ENCODE measurements at regions not wholly inside any gene's neighbourhood (a gene's known extent, or its start where the extent isn't known, plus 50 kb on each side); places are given as distances from the start of the nearest gene placed in this dataset.

DNA sequence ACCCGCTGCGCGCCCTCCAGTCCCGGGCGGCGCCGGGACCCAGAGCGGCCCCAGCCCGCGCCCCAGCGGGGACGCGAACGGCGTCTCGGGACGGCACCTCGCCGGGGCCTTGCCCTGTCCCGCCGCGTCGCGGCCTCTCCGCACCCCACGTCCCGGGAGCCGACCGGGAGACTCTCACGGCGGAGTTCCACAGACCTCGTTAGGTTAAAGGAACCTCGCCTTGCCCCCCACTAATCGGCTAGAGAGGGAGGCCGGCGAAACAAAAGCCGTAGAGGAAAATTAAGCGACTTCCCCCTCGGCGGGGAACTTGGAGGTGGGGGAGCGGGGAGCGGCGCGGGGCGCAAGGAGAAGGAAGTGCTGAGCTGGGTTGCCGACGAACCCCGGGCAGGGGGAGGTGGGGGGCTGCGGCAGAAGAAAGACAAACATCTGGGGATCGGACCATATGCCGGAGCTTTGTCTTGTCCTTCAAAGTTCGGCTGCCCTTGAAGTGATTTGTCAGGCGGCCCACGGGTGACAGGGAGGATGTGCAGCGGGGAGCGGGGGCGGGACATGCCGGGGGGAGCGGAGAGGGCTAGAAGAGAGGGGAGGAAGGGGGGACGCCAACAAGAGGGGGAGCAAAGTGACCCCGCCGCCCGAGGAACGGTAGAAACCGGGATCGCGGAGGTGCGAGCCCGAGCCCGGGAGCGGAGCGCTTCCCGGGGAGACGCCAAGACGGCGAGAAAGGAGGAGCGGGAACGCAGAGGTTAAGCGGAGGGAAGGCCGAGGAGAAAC, 120.0 kb upstream of the RRP15 start:
- Histone ChIP-seq H3K9me3 (ENCODE audit: control insufficient read depth in 5 of 5, low read length in 5 of 5) (no peaks in the 10 kb centered on the region), H3K4me1 (ENCODE audit: control insufficient read depth in 5 of 5, insufficient read depth in 5 of 5, low read length in 5 of 5) (peaks cover 0 to 22% (median 21%) of the 10 kb centered on the region in 5 donors), H3K27me3 (ENCODE audit: control insufficient read depth in 5 of 5, insufficient read depth in 4 of 5, low read length in 5 of 5) (peaks cover 11 to 53% (median 31%) of the 10 kb centered on the region in 5 donors), H3K27ac (ENCODE audit: low read depth, low read length) (no peak overlapping the region), H3K4me3 (ENCODE audit: low read depth in 1 of 5, low read length in 5 of 5) (peak overlapping the region; percentile 55 to 71 (median 64)), H3K9ac (ENCODE audit: low read length in 5 of 5) (no peak overlapping the region), H3K36me3 (ENCODE audit: control insufficient read depth in 5 of 5, insufficient read depth in 5 of 5, low read length in 5 of 5) (no peaks in the 10 kb centered on the region)

DNA sequence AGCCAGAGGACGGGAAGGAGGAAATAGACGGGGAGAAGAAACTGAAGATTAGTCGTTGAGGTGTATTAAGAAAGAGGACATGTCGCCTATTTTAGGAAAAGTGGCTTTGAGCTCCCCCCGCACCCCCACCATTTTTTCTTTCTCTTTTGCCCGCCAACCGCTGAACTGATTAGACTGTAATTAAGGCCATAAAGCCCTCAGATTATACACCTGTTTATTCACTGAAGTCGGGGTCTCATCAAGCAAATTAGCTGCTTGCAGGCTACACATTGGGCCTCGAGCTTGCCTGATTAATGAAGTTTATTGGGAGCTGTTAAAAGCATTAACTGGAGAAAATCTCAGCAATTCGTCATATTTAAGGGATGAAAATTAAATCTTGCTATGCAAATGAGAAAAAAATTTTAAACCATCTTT, 119.4 kb upstream of the RRP15 start:
- no peaks in the 10 kb centered on the region for H3K9me3 ChIP-seq (ENCODE audit: control insufficient read depth in 5 of 5, low read length in 5 of 5)
- no peaks in the 10 kb centered on the region for H3K36me3 ChIP-seq (ENCODE audit: control insufficient read depth in 5 of 5, insufficient read depth in 5 of 5, low read length in 5 of 5)
- H3K9ac ChIP-seq (ENCODE audit: low read length in 5 of 5), result no peak overlapping the region
- H3K4me3 ChIP-seq (ENCODE audit: low read depth in 1 of 5, low read length in 5 of 5), result peak overlapping the region; percentile 55 to 71 (median 64)
- peaks cover 11 to 53% (median 31%) of the 10 kb centered on the region in 5 donors for H3K27me3 ChIP-seq (ENCODE audit: control insufficient read depth in 5 of 5, insufficient read depth in 4 of 5, low read length in 5 of 5)
- H3K4me1 ChIP-seq (ENCODE audit: control insufficient read depth in 5 of 5, insufficient read depth in 5 of 5, low read length in 5 of 5), result peaks cover 0 to 22% (median 21%) of the 10 kb centered on the region in 5 donors
- no peak overlapping the region for H3K27ac ChIP-seq (ENCODE audit: low read depth, low read length)

DNA sequence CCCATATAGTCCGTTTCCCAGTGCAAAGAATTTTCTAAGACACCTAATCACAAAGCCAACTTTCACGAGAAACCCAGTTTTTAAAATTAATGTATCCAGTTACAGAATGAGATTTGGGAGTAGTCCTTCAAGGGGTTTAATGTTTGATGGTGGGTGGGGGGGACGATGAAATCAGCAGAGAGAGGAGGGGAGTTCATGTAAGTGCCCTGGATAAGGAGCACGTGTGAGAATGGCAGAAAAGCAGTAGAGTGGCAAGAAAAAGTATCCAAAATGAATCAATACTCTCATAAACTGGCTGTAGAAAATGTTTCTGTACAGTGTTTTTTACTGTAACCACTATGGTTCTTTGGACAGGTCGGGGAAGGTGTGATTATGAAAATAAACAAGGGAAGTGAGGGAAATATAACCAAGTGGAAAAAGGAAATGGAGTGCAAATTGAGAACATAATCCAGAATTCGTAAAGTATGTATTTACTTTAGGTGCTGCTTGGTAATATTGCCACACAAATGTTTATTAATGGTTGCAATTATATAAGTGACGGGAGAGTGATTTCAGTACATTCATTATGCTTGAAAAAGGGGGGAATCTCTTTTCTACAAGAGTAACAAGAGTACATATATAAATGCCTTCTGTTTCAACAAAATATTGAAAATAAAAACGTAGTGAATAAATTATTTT, 118.7 kb upstream of the RRP15 start:
- no peaks in the 10 kb centered on the region for H3K36me3 ChIP-seq (ENCODE audit: control insufficient read depth in 5 of 5, insufficient read depth in 5 of 5, low read length in 5 of 5)
- H3K4me1 ChIP-seq (ENCODE audit: control insufficient read depth in 5 of 5, insufficient read depth in 5 of 5, low read length in 5 of 5), result peaks cover 0 to 22% (median 21%) of the 10 kb centered on the region in 5 donors
- H3K9ac ChIP-seq (ENCODE audit: low read length in 5 of 5), result no peak overlapping the region
- H3K4me3 ChIP-seq (ENCODE audit: low read depth in 1 of 5, low read length in 5 of 5), result no peak overlapping the region
- peaks cover 11 to 53% (median 31%) of the 10 kb centered on the region in 5 donors for H3K27me3 ChIP-seq (ENCODE audit: control insufficient read depth in 5 of 5, insufficient read depth in 4 of 5, low read length in 5 of 5)
- H3K27ac ChIP-seq (ENCODE audit: low read depth, low read length), result no peak overlapping the region
- H3K9me3 ChIP-seq (ENCODE audit: control insufficient read depth in 5 of 5, low read length in 5 of 5), result no peaks in the 10 kb centered on the region

DNA sequence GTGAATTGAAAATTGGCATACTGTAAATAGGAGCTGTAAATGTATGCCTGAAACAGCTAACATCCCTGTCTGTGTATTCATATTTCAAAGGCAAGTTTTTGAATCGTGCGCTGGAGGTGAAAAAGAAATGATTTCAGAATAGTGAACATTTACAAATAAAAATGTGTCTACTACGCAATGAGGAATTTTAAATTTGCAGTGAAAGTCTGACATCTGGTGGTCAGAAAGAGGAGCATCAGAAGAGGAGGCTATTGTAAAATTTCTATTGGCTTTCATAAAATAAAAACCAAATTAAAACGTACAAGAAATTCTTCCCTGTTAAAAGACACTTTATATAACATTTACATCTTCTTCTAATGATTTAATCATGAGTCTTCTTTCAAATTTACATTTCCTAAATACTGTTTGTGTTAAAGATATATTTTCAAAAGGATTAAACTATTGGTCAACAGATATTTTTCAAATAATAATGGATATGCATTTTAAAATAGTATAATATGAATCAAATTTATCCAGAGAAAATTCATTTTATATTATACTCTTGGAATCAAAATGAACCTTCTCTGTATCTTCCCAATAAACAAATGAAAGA, 113.7 kb upstream of the RRP15 start:
- Histone ChIP-seq H3K27ac (ENCODE audit: low read depth, low read length) (no peak overlapping the region), H3K4me1 (ENCODE audit: control insufficient read depth in 5 of 5, insufficient read depth in 5 of 5, low read length in 5 of 5) (no peaks in the 10 kb centered on the region), H3K4me3 (ENCODE audit: low read depth in 1 of 5, low read length in 5 of 5) (no peak overlapping the region), H3K36me3 (ENCODE audit: control insufficient read depth in 5 of 5, insufficient read depth in 5 of 5, low read length in 5 of 5) (no peaks in the 10 kb centered on the region), H3K9me3 (ENCODE audit: control insufficient read depth in 5 of 5, low read length in 5 of 5) (no peaks in the 10 kb centered on the region), H3K27me3 (ENCODE audit: control insufficient read depth in 5 of 5, insufficient read depth in 4 of 5, low read length in 5 of 5) (peaks cover 2 to 15% (median 9%) of the 10 kb centered on the region in 5 donors), H3K9ac (ENCODE audit: low read length in 5 of 5) (no peak overlapping the region)

DNA sequence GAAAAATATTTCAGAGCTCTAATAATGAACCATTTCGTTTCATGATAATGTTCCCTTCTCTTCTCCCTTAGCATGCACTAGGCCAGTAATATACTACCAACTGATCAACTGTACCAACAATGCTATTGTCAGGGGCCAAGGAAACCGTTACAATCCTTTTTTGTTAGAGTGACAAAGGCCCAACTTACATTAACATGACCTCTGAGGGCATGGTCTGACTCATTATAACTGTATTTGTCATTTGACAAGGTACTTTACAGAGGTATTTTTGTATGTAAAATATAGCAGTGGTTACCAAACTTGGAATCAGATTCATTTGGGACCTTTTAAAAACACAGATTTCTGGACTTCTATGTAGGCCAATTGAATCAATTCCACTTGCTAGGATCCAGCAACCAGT, 102.6 kb upstream of the RRP15 start:
- Histone ChIP-seq H3K4me3 (ENCODE audit: low read depth in 1 of 5, low read length in 5 of 5) (no peak overlapping the region), H3K27ac (ENCODE audit: low read depth, low read length) (no peak overlapping the region), H3K9me3 (ENCODE audit: control insufficient read depth in 5 of 5, low read length in 5 of 5) (no peaks in the 10 kb centered on the region), H3K36me3 (ENCODE audit: control insufficient read depth in 5 of 5, insufficient read depth in 5 of 5, low read length in 5 of 5) (no peaks in the 10 kb centered on the region), H3K27me3 (ENCODE audit: control insufficient read depth in 5 of 5, insufficient read depth in 4 of 5, low read length in 5 of 5) (peaks cover 0 to 3% (median 0%) of the 10 kb centered on the region in 5 donors), H3K9ac (ENCODE audit: low read length in 5 of 5) (no peak overlapping the region), H3K4me1 (ENCODE audit: control insufficient read depth in 5 of 5, insufficient read depth in 5 of 5, low read length in 5 of 5) (no peaks in the 10 kb centered on the region)

DNA sequence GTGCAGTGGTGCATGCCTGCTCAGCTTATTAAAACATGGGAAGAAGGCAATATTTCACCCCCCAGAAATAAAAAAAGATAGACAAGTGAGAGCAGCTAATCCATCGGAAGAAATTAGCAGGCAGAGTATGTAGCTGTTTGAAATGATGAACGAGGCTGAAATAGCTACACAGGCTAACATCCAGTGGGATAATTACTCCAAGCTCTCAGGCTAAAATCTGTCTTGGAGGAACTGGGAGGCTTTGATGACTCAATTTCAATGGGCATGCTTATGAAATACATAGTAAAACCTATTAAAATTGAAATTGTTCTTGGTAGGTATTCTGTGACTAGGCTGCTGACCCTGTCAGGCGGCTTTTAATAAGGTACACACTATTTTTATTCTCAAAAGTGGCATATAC, 84.1 kb upstream of the RRP15 start:
- Histone ChIP-seq H3K27me3 (ENCODE audit: control insufficient read depth in 5 of 5, insufficient read depth in 4 of 5, low read length in 5 of 5) (no peaks in the 10 kb centered on the region), H3K36me3 (ENCODE audit: control insufficient read depth in 5 of 5, insufficient read depth in 5 of 5, low read length in 5 of 5) (no peaks in the 10 kb centered on the region), H3K9ac (ENCODE audit: low read length in 5 of 5) (no peak overlapping the region), H3K4me3 (ENCODE audit: low read depth in 1 of 5, low read length in 5 of 5) (no peak overlapping the region), H3K4me1 (ENCODE audit: control insufficient read depth in 5 of 5, insufficient read depth in 5 of 5, low read length in 5 of 5) (no peaks in the 10 kb centered on the region), H3K27ac (ENCODE audit: low read depth, low read length) (no peak overlapping the region), H3K9me3 (ENCODE audit: control insufficient read depth in 5 of 5, low read length in 5 of 5) (no peaks in the 10 kb centered on the region)

DNA sequence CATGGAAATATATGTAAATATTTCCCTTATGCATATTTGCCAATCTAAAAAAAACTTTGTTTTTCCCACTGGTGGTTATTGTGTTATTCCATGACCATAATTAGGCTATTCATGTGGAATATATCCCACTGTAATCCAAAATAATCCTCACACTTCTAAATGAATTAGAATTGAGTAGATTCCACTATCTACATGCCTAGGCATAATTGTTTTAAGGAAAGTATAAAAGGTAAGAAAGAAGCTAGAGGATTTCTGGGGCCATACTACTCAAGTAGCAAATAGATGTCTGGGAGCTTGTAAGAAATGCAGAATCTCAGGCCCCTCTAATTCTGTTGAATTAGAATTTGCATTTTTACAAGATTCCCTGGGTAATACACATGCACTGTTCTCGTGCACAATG, 83.5 kb upstream of the RRP15 start:
- no peaks in the 10 kb centered on the region for H3K9me3 ChIP-seq (ENCODE audit: control insufficient read depth in 5 of 5, low read length in 5 of 5)
- no peaks in the 10 kb centered on the region for H3K4me1 ChIP-seq (ENCODE audit: control insufficient read depth in 5 of 5, insufficient read depth in 5 of 5, low read length in 5 of 5)
- H3K36me3 ChIP-seq (ENCODE audit: control insufficient read depth in 5 of 5, insufficient read depth in 5 of 5, low read length in 5 of 5), result no peaks in the 10 kb centered on the region
- no peaks in the 10 kb centered on the region for H3K27me3 ChIP-seq (ENCODE audit: control insufficient read depth in 5 of 5, insufficient read depth in 4 of 5, low read length in 5 of 5)
- H3K4me3 ChIP-seq (ENCODE audit: low read depth in 1 of 5, low read length in 5 of 5), result no peak overlapping the region
- no peak overlapping the region for H3K9ac ChIP-seq (ENCODE audit: low read length in 5 of 5)
- H3K27ac ChIP-seq (ENCODE audit: low read depth, low read length), result no peak overlapping the region

DNA sequence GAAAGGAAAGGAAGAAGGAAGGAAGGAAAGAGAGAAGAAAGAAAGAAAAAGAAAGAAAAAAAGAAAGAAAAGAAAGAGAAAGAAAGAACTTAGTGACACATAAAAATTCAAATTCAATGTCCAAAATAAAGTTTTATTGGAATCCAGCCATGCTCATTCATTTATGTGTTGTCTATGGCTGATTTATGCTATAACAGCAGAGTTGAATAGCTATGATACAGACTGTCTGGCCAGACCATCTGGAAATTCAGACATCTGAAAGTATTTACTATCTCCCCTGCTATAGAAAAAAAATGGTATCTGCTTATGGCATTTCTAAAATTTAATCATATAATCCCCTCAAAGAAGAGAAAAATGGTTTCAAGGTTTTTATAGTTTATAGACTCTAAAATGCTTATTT, 79.4 kb upstream of the RRP15 start:
- Histone ChIP-seq H3K9me3 (ENCODE audit: control insufficient read depth in 5 of 5, low read length in 5 of 5) (no peaks in the 10 kb centered on the region), H3K36me3 (ENCODE audit: control insufficient read depth in 5 of 5, insufficient read depth in 5 of 5, low read length in 5 of 5) (no peaks in the 10 kb centered on the region), H3K4me3 (ENCODE audit: low read depth in 1 of 5, low read length in 5 of 5) (no peak overlapping the region), H3K27me3 (ENCODE audit: control insufficient read depth in 5 of 5, insufficient read depth in 4 of 5, low read length in 5 of 5) (no peaks in the 10 kb centered on the region), H3K27ac (ENCODE audit: low read depth, low read length) (no peak overlapping the region), H3K9ac (ENCODE audit: low read length in 5 of 5) (no peak overlapping the region), H3K4me1 (ENCODE audit: control insufficient read depth in 5 of 5, insufficient read depth in 5 of 5, low read length in 5 of 5) (no peaks in the 10 kb centered on the region)

DNA sequence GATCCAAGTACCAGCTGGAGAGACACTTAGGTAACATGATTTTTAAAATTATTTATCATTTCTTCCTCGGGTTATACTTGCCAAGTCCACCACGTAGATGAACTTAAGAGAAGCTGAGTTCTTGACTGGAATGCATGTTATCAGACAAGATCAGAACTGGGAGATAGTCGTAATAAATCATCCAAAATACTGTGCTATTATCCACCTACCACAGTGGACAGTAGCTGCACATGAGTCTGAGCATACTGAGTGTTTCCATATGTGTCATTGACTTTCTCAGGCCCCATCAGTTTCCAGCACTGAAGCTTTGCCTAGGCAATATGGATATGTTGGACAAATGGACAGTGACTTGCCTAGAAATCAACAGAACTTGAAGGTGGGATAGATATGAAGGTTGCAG, 77.9 kb upstream of the RRP15 start:
- no peaks in the 10 kb centered on the region for H3K4me1 ChIP-seq (ENCODE audit: control insufficient read depth in 5 of 5, insufficient read depth in 5 of 5, low read length in 5 of 5)
- H3K9ac ChIP-seq (ENCODE audit: low read length in 5 of 5), result no peak overlapping the region
- H3K9me3 ChIP-seq (ENCODE audit: control insufficient read depth in 5 of 5, low read length in 5 of 5), result no peaks in the 10 kb centered on the region
- H3K36me3 ChIP-seq (ENCODE audit: control insufficient read depth in 5 of 5, insufficient read depth in 5 of 5, low read length in 5 of 5), result no peaks in the 10 kb centered on the region
- H3K27ac ChIP-seq (ENCODE audit: low read depth, low read length), result no peak overlapping the region
- no peaks in the 10 kb centered on the region for H3K27me3 ChIP-seq (ENCODE audit: control insufficient read depth in 5 of 5, insufficient read depth in 4 of 5, low read length in 5 of 5)
- no peak overlapping the region for H3K4me3 ChIP-seq (ENCODE audit: low read depth in 1 of 5, low read length in 5 of 5)

DNA sequence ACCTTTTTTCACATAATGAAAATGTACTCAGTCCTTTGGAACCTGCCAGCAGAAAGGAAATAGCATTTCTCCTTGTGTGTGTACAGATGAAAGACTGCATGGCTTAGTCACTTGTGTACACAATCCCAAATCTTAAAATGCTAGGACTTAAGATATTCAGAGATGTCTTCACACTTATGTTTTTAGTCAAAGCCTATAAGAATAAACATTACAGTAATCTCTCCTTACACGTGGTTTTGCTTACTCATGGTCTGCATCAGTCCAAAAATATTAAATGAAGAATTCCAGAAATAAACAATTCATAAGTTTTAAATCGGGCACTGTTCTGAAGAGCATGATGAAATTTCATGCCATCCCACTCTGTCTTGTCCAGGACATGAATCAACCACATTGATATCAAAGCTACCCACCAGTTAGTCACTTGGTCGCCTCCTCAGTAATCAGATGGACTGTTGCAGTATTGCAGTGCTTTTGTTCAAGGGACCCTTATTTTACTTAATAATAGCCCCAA, 75.7 kb upstream of the RRP15 start:
- Histone ChIP-seq H3K27ac (ENCODE audit: low read depth, low read length) (no peak overlapping the region), H3K9me3 (ENCODE audit: control insufficient read depth in 5 of 5, low read length in 5 of 5) (no peaks in the 10 kb centered on the region), H3K27me3 (ENCODE audit: control insufficient read depth in 5 of 5, insufficient read depth in 4 of 5, low read length in 5 of 5) (peaks cover 0 to 3% (median 0%) of the 10 kb centered on the region in 5 donors), H3K4me3 (ENCODE audit: low read depth in 1 of 5, low read length in 5 of 5) (no peak overlapping the region), H3K36me3 (ENCODE audit: control insufficient read depth in 5 of 5, insufficient read depth in 5 of 5, low read length in 5 of 5) (no peaks in the 10 kb centered on the region), H3K9ac (ENCODE audit: low read length in 5 of 5) (no peak overlapping the region), H3K4me1 (ENCODE audit: control insufficient read depth in 5 of 5, insufficient read depth in 5 of 5, low read length in 5 of 5) (no peaks in the 10 kb centered on the region)
